ENCODE measurements at regions not wholly inside any gene's neighbourhood (a gene's known extent, or its start where the extent isn't known, plus 50 kb on each side); places are given as distances from the start of the nearest gene placed in this dataset.
A peak's percentile ranks its signal among the peaks of the same experiment; 100 is the strongest.

GRCh38 chr13:81697826-81698225 is 1356.9 kb upstream of the SPRY2 start:
- TF ChIP-seq CTCF (IDR thresholded peaks at IDR 0.05; ENCODE audit: low read depth, low read length, missing control alignments), result no peak
- DNase-seq (ENCODE audit: extremely low read depth, low read depth), result no peak
- no peak overlapping the region for H3K4me3 ChIP-seq (replicated peaks; ENCODE audit: low read depth, low read length)

GRCh38 chr13:81686877-81687276 is 1346.0 kb upstream of the SPRY2 start:
- DNase-seq (ENCODE audit: extremely low read depth, low read depth), result peak; percentile 1
- no peak overlapping the region for H3K4me3 ChIP-seq (replicated peaks; ENCODE audit: low read depth, low read length)
- TF ChIP-seq CTCF (IDR thresholded peaks at IDR 0.05; ENCODE audit: low read depth, low read length, missing control alignments), result no peak

GRCh38 chr13:81683521-81683920 is 1342.6 kb upstream of the SPRY2 start:
- H3K4me3 ChIP-seq (replicated peaks; ENCODE audit: low read depth, low read length), result no peak overlapping the region
- no peak for DNase-seq (ENCODE audit: extremely low read depth, low read depth)
- no peak for TF ChIP-seq CTCF (IDR thresholded peaks at IDR 0.05; ENCODE audit: low read depth, low read length, missing control alignments)

GRCh38 chr13:81682081-81682630 is 1341.2 kb upstream of the SPRY2 start:
- no peak for TF ChIP-seq CTCF (IDR thresholded peaks at IDR 0.05; ENCODE audit: low read depth, low read length, missing control alignments)
- DNase-seq (ENCODE audit: extremely low read depth, low read depth), result no peak
- H3K4me3 ChIP-seq (replicated peaks; ENCODE audit: low read depth, low read length), result no peak overlapping the region

GRCh38 chr13:81677857-81678256 is 1336.9 kb upstream of the SPRY2 start:
- no peak for TF ChIP-seq CTCF (IDR thresholded peaks at IDR 0.05; ENCODE audit: low read depth, low read length, missing control alignments)
- DNase-seq (ENCODE audit: extremely low read depth, low read depth), result no peak
- H3K4me3 ChIP-seq (replicated peaks; ENCODE audit: low read depth, low read length), result no peak overlapping the region

GRCh38 chr13:81676008-81676407 is 1335.1 kb upstream of the SPRY2 start:
- no peak for DNase-seq (ENCODE audit: extremely low read depth, low read depth)
- no peak for TF ChIP-seq CTCF (IDR thresholded peaks at IDR 0.05; ENCODE audit: low read depth, low read length, missing control alignments)
- H3K4me3 ChIP-seq (replicated peaks; ENCODE audit: low read depth, low read length), result no peak overlapping the region

GRCh38 chr13:81671064-81671463 is 1330.1 kb upstream of the SPRY2 start:
- no peak for DNase-seq (ENCODE audit: extremely low read depth, low read depth)
- TF ChIP-seq CTCF (IDR thresholded peaks at IDR 0.05; ENCODE audit: low read depth, low read length, missing control alignments), result no peak

More at GRCh38 chr13:81671064-81671463, 1330.1 kb upstream of the SPRY2 start:
- H3K4me3 ChIP-seq (replicated peaks; ENCODE audit: low read depth, low read length), result no peak overlapping the region
